ENCODE measurements at regions not wholly inside any gene's neighbourhood (a gene's known extent, or its start where the extent isn't known, plus 50 kb on each side); places are given as distances from the start of the nearest gene placed in this dataset.

DNA sequence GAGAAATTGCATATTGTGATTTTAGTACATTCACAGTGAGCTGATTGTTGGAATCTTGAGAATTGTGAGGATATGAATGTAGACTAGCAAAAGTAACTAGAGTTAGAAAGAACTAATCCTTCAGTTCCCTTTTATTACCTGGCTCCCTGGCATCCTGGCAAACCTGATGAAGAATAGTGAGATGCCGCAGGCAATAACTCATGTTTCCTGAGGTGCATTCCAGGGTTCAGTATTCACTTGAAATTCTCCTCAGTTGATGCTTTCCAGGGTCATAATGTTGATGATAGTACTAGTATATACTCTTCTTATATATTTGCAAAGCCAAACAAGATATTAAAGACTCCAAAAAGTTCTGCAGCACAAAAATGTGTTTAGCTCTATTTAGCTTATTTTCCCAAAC is 432.1 kb upstream of the CELF4 start:
- H4K8ac ChIP-seq (ENCODE audit: extremely low read depth, insufficient read depth, low read length): no peak overlapping the region
- H3K9me3 ChIP-seq (ENCODE audit: insufficient read depth in 2 of 2, low read depth in 1 of 2, low read length in 1 of 2): no peaks in the 10 kb centered on the region
- H2BK5ac ChIP-seq (ENCODE audit: low read depth, low read length): no peak overlapping the region
- no peaks in the 10 kb centered on the region for H3K36me3 ChIP-seq (ENCODE audit: control insufficient read depth in 2 of 4, insufficient read depth in 4 of 4, low read length in 3 of 4)
- POLR2A ChIA-PET (ENCODE audit: partially characterized antibody): no interaction called here
- WGBS, 2 experiments (ENCODE audit: extremely low coverage in 1 of 2, insufficient coverage in 1 of 2, insufficient read length in 1 of 2, insufficient replicate concordance in 2 of 2, low coverage in 1 of 2, low lambda C conversion rate in 2 of 2, missing lambda C conversion rate in 1 of 2): 100% methylated on average over 1 of the region's 1 CpG; no CpG with 5 or more reads in 1 of the 2 experiments
- no peaks in the 10 kb centered on the region for H3K23me2 ChIP-seq (ENCODE audit: low read depth, low read length)
- no peak overlapping the region for H3K27ac ChIP-seq (ENCODE audit: low read depth, low read length)
- CTCF ChIA-PET (ENCODE audit: partially characterized antibody): interaction anchor here (1.1 to 1.3 kb wide), 2 partner anchors 21 to 39 kb away, joined by 3 to 4 read pairs; no protein-coding TSS in a partner anchor
- FAIRE-seq (no peak), DNase-seq (ENCODE audit: low read depth in 1 of 2, low spot score in 2 of 2) (no peak)
- no peak overlapping the region for H2BK20ac ChIP-seq (ENCODE audit: low read length)
- H2BK15ac ChIP-seq (ENCODE audit: low read length): no peak overlapping the region
- H2AFZ ChIP-seq (ENCODE audit: low read length): no peak overlapping the region
- H3K4ac ChIP-seq (replicated peaks; ENCODE audit: insufficient read length, low read depth, low read length): no peak overlapping the region
- no peak overlapping the region for H3K4me3 ChIP-seq (ENCODE audit: extremely low read depth in 1 of 4, insufficient read depth in 2 of 4, low read depth in 3 of 4, low read length in 4 of 4)
- H2AK5ac ChIP-seq (ENCODE audit: low read depth, low read length): no peak overlapping the region
- H4K5ac ChIP-seq (ENCODE audit: insufficient read length, low read depth, low read length): no peak overlapping the region
- H3K79me1 ChIP-seq (ENCODE audit: low read depth, low read length): no peaks in the 10 kb centered on the region
- H4K91ac ChIP-seq (replicated peaks; ENCODE audit: insufficient read length, low read length): no peak overlapping the region
- H3K27me3 ChIP-seq (replicated peaks in 1 of 4; ENCODE audit: control insufficient read depth in 3 of 4, extremely low read depth in 1 of 4, insufficient read depth in 3 of 4, low read length in 3 of 4): no peaks in the 10 kb centered on the region
- H3K14ac ChIP-seq (ENCODE audit: insufficient read length): no peak overlapping the region
- no peak overlapping the region for H3K23ac ChIP-seq (ENCODE audit: insufficient read length)
- H3K18ac ChIP-seq (ENCODE audit: extremely low read depth, low read length): no peak overlapping the region
- H3K4me1 ChIP-seq (replicated peaks in 1 of 4; ENCODE audit: control insufficient read depth in 3 of 4, insufficient read depth in 4 of 4, low read length in 3 of 4): peaks cover 0 to 2% (median 0%) of the 10 kb centered on the region in 4 experiments; a peak in 2 of 7 replicates
- H2BK120ac ChIP-seq (replicated peaks; ENCODE audit: low read depth, low read length): no peak overlapping the region
- H3K4me2 ChIP-seq (ENCODE audit: insufficient read depth in 1 of 2, low read depth in 2 of 2, low read length in 2 of 2): no peak overlapping the region
- H4K20me1 ChIP-seq (replicated peaks in 1 of 2; ENCODE audit: control insufficient read depth in 1 of 2, insufficient read depth in 2 of 2, low read length in 2 of 2): no peaks in the 10 kb centered on the region
- no peak overlapping the region for H2BK12ac ChIP-seq (ENCODE audit: low read depth, low read length)
- no peaks in the 10 kb centered on the region for H3K79me2 ChIP-seq (ENCODE audit: control insufficient read depth in 1 of 2, insufficient read depth in 2 of 2, low read length in 2 of 2)
- H3K9ac ChIP-seq (replicated peaks in 1 of 4; ENCODE audit: extremely low read depth in 1 of 4, low read depth in 3 of 4, low read length in 3 of 4): no peak overlapping the region
- no peak overlapping the region for H3K56ac ChIP-seq (replicated peaks; ENCODE audit: insufficient read length, low read depth, low read length)
- no peak for TF ChIP-seq CEBPB (IDR thresholded peaks at IDR 0.05; ENCODE audit: low read depth, low read length)
- TF ChIP-seq MAFK (IDR thresholded peaks at IDR 0.05; ENCODE audit: low read depth, low read length): no peak
- TF ChIP-seq CHD2 (IDR thresholded peaks at IDR 0.05; ENCODE audit: low read length): no peak
- no peak for TF ChIP-seq RXRA (IDR thresholded peaks at IDR 0.05; ENCODE audit: insufficient read depth, low read depth, low read length)
- no peak for TF ChIP-seq CHD1 (IDR thresholded peaks at IDR 0.05; ENCODE audit: low read depth, low read length)
- TF ChIP-seq HDAC2 (IDR thresholded peaks at IDR 0.05; ENCODE audit: borderline replicate concordance in 1 of 2, low read depth in 2 of 2, low read length in 2 of 2): no peak
- TF ChIP-seq SIRT6 (IDR thresholded peaks at IDR 0.05; ENCODE audit: low read length): no peak
- no peak for TF ChIP-seq GABPA (IDR thresholded peaks at IDR 0.05; ENCODE audit: borderline replicate concordance, insufficient read depth, low read length)
- no peak for TF ChIP-seq CREB1 (IDR thresholded peaks at IDR 0.05)
- TF ChIP-seq NANOG (IDR thresholded peaks at IDR 0.05; ENCODE audit: insufficient read depth, low read depth, low read length, poor library complexity, severe bottlenecking): no peak
- TF ChIP-seq CBX8 (IDR thresholded peaks at IDR 0.05; ENCODE audit: borderline replicate concordance, low read depth, low read length): no peak
- TF ChIP-seq GTF2F1 (IDR thresholded peaks at IDR 0.05; ENCODE audit: borderline replicate concordance, low read depth, low read length): no peak
- TF ChIP-seq PHF8 (conservative IDR thresholded peaks at IDR 0.05; ENCODE audit: low read depth, low read length): no peak

Data from H1 (cell line).